Cardiac fibroblast (primary cell): ENCODE measurements at regions not wholly inside any gene's neighbourhood (a gene's known extent, or its start where the extent isn't known, plus 50 kb on each side); places are given as distances from the start of the nearest gene placed in this dataset.
"Not testable (repeated sequence)": the region's sequence is repeated elsewhere in the genome, so short reads cannot be mapped to it uniquely, and the experiment has no call there.

ENCODE experiments used
- DNase-seq, 2 donors: peaks; one replicate each; pipeline versions ENCODE4 v3.0.0 to v3.0.0-alpha.2; 2010; ENCODE audit warnings: low read depth in 2 of 2
- H3K4me3 ChIP-seq, 2 donors: replicated peaks in 1 of 2; 1 replicate in 1 of 2; 2 replicates in 1 of 2; pipeline ENCODE4 v1.5.1; 2011; ENCODE audit warnings: low read depth in 2 of 2, low read length in 2 of 2, mild to moderate bottlenecking in 2 of 2, moderate library complexity in 1 of 2
- TF ChIP-seq, protein P1 (sequence below): IDR thresholded peaks from one replicate; pipeline ENCODE4 v1.5.1; 2011; ENCODE audit warnings: low read depth, mild to moderate bottlenecking, low read length, inconsistent platforms

DNA sequence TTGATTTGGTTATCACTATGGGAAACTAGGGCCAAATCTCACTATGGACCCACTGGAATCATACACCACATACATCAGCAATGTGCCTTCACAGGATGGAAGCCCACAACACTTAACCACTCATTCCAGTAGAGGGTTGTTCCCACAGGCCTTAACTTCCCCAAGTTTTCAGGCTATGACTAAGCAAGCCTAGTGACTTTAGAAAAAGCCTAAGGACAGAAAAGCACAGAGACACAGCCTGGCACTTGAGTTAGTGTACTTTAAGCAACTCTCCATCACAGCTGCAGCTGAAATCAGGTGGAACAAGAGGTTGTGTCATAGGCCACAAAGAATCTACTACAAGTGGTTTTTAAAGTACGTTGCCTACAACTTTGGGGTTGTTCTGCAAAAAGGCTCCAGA lies 128.7 kb downstream of the LRRN1 start:
- H3K4me3 ChIP-seq: no peak overlapping the region
- TF ChIP-seq, protein P1, sequence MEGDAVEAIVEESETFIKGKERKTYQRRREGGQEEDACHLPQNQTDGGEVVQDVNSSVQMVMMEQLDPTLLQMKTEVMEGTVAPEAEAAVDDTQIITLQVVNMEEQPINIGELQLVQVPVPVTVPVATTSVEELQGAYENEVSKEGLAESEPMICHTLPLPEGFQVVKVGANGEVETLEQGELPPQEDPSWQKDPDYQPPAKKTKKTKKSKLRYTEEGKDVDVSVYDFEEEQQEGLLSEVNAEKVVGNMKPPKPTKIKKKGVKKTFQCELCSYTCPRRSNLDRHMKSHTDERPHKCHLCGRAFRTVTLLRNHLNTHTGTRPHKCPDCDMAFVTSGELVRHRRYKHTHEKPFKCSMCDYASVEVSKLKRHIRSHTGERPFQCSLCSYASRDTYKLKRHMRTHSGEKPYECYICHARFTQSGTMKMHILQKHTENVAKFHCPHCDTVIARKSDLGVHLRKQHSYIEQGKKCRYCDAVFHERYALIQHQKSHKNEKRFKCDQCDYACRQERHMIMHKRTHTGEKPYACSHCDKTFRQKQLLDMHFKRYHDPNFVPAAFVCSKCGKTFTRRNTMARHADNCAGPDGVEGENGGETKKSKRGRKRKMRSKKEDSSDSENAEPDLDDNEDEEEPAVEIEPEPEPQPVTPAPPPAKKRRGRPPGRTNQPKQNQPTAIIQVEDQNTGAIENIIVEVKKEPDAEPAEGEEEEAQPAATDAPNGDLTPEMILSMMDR: no peak
- no peak for DNase-seq

GRCh38 chr3:3941380-3941779 lies 142.1 kb downstream of the LRRN1 start:
- H3K4me3 ChIP-seq, DNase-seq: not testable (repeated sequence)

DNA sequence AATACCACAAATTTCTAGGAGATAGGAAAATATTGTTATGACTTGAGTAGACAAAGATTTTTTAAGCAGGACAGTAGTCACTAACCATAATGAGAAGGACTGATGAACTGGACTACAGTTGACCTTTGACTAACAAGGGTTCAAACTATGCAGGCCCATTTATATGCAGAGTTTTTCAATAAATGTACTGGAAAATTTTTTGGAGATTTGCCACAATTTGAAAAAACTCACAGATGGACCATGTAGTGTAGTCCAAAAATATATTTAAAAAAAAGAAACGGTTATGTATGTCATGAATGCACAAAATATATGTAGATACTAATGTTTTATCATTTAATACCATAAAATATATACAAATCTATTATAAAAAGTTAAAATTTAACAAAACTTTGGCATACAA lies 151.8 kb downstream of the LRRN1 start:
- no peak overlapping the region for H3K4me3 ChIP-seq
- TF ChIP-seq, protein P1: no peak
- DNase-seq: no peak

DNA sequence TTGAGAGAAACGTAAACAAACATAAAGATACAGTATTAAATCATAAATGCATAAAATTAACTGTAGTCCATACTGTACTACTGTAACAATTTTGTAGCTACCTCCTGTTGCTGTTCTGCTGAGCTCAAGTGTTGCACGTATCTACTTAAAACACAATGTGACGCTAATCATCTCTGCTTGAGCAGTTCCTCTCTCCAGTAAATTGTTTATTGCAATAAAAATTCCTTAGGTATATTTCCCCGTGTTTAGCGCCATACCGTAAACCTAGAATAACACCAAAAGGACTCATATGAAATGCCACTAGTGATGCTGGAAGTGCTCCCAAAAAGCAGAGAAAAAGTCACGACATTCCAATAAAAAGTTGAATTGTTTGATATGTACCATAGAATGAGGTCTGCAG lies 152.3 kb downstream of the LRRN1 start:
- TF ChIP-seq, protein P1: no peak
- DNase-seq: no peak
- H3K4me3 ChIP-seq: no peak overlapping the region

DNA sequence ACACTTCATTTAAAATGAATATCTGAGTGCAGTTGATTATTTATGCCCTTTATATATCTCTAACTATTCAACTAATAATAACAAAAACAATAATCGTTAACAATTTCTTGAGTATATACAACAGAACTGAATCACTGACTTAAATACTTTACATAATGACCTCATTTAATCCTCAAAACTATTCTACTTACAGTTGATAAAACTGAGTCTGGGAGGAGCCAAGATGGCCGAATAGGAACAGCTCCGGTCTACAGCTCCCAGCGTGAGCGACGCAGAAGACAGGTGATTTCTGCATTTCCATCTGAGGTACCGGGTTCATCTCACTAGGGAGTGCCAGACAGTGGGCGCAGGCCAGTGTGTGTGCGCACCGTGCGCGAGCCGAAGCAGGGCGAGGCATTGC lies 163.6 kb downstream of the LRRN1 start:
- DNase-seq, H3K4me3 ChIP-seq: not testable (repeated sequence)

DNA sequence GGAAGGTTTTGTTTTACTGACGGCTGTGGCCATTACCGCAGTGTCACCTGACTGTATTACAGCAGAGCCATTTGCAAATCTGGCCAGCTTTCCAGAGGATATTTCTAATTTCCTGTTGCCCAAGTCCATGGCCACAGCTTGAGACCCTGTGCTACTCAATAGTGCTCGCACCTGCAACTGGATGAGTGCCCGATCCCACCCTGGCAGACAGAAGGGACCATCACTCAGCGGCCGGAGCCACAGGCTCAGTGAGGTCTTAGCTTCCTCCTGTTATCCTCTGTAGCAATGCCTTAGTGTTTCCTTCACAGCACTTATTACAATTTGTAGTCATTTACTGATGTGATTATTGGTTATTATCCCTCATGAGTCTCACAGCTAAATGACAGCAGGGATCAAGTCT lies 184.8 kb downstream of the LRRN1 start:
- H3K4me3 ChIP-seq: no peak overlapping the region
- TF ChIP-seq, protein P1: no peak

GRCh38 chr3:3991598-3991997 lies 192.4 kb downstream of the LRRN1 start:
- H3K4me3 ChIP-seq: no peak overlapping the region
- DNase-seq: no peak
- TF ChIP-seq, protein P1: no peak

More for the DNA sequence above, 184.8 kb downstream of the LRRN1 start:
- no peak for DNase-seq

- TF ChIP-seq, protein P1: no peak
- DNase-seq: no peak
Observed at GRCh38 chr3:3992312-3992874, 193.2 kb downstream of the LRRN1 start.

More at GRCh38 chr3:3992312-3992874, 193.2 kb downstream of the LRRN1 start:
- H3K4me3 ChIP-seq: no peak overlapping the region
